Islet of Langerhans (tissue), 1 donor: ENCODE measurements at regions not wholly inside any gene's neighbourhood (a gene's known extent, or its start where the extent isn't known, plus 50 kb on each side); places are given as distances from the start of the nearest gene placed in this dataset.

Experiments
- FAIRE-seq: peaks from one replicate; lab custom pipeline; 2011; peaks lifted over from hg19 to GRCh38; lab: Jason Lieb, UNC

- FAIRE-seq = no peak
These were observed 378.9 kb downstream of the PMP22 start for GRCh38 chr17:14886200-14886739.

GRCh38 chr17:14882131-14882530, 383.0 kb downstream of the PMP22 start:
- FAIRE-seq = no peak

GRCh38 chr17:14875557-14876412, 389.3 kb downstream of the PMP22 start:
- FAIRE-seq = no peak

GRCh38 chr17:14873996-14874395, 391.1 kb downstream of the PMP22 start:
- FAIRE-seq = no peak

GRCh38 chr17:14873540-14873939, 391.6 kb downstream of the PMP22 start:
- no peak for FAIRE-seq

GRCh38 chr17:14871921-14872320, 393.2 kb downstream of the PMP22 start:
- FAIRE-seq = no peak

- FAIRE-seq = no peak
These were observed 398.9 kb downstream of the PMP22 start for GRCh38 chr17:14866266-14866665.

- no peak for FAIRE-seq
These were observed 401.0 kb downstream of the PMP22 start for GRCh38 chr17:14864127-14864526.

- FAIRE-seq = no peak
These were observed 405.6 kb downstream of the PMP22 start for GRCh38 chr17:14859542-14859941.

GRCh38 chr17:14856176-14856575, 408.9 kb downstream of the PMP22 start:
- no peak for FAIRE-seq

- no peak for FAIRE-seq
These were observed 410.4 kb downstream of the PMP22 start for GRCh38 chr17:14854691-14855090.

GRCh38 chr17:14845591-14846281, 419.4 kb downstream of the PMP22 start:
- FAIRE-seq = no peak

- FAIRE-seq = no peak
These were observed 421.9 kb downstream of the PMP22 start for GRCh38 chr17:14843086-14843795.

- no peak for FAIRE-seq
These were observed 424.4 kb downstream of the PMP22 start for GRCh38 chr17:14840616-14841231.

GRCh38 chr17:14838567-14838966, 426.6 kb downstream of the PMP22 start:
- FAIRE-seq = no peak

GRCh38 chr17:14833201-14833785, 431.8 kb downstream of the PMP22 start:
- FAIRE-seq = no peak

GRCh38 chr17:14831491-14831890, 433.6 kb downstream of the PMP22 start:
- FAIRE-seq = no peak

GRCh38 chr17:14827396-14827919, 437.7 kb downstream of the PMP22 start:
- no peak for FAIRE-seq

GRCh38 chr17:14826358-14826757, 438.8 kb downstream of the PMP22 start:
- no peak for FAIRE-seq

- FAIRE-seq = no peak
These were observed 446.7 kb downstream of the PMP22 start for GRCh38 chr17:14818469-14818868.

GRCh38 chr17:14815079-14815478, 450.0 kb downstream of the PMP22 start:
- FAIRE-seq = no peak
